CD4-positive, alpha-beta T cell (primary cell): ENCODE measurements at regions not wholly inside any gene's neighbourhood (a gene's known extent, or its start where the extent isn't known, plus 50 kb on each side); places are given as distances from the start of the nearest gene placed in this dataset.

Source experiments
- ATAC-seq: fragments of 200-7000 bp; cut with Tn5 transposase; one replicate; pipeline ENCODE4 v1.10.0; 2022; ENCODE audit warnings: mild to moderate bottlenecking; ENCODE audit not compliant: poor library complexity
- CTCF ChIA-PET: fragments of 350-600 bp; sonication (Branson Sonifier 250); formaldehyde crosslinking; loops from one replicate; lab custom pipeline; 2021; ENCODE audit warnings: antibody characterized with exemption, inconsistent platforms; lab: Charles Lee
- POLR2A ChIA-PET: fragments of 350-600 bp; sonication (Branson Sonifier 250); formaldehyde crosslinking; loops from one replicate; lab custom pipeline; 2021; ENCODE audit warnings: antibody characterized with exemption, inconsistent platforms; lab: Charles Lee
- DNase-seq, 14 experiments: peaks; one replicate each; pipeline ENCODE4 v3.0.0-alpha.2; 2013 to 2020; ENCODE audit warnings: mixed read lengths in 2 of 14
- H3K27ac ChIP-seq, 2 donors: one replicate each; pipeline versions ENCODE4 v1.5.1 to v1.7.0; 2013; ENCODE audit warnings: low read length in 2 of 2, low read depth in 1 of 2, mild to moderate bottlenecking in 1 of 2
- H3K27me3 ChIP-seq, 2 experiments: 1 replicate in 1 of 2; 2 replicates in 1 of 2; pipeline versions ENCODE4 v1.6.1 to v1.7.0; 2013; ENCODE audit warnings: low read length in 2 of 2, control low read depth in 1 of 2, mild to moderate bottlenecking in 1 of 2, moderate library complexity in 1 of 2; ENCODE audit not compliant: insufficient read depth in 2 of 2, control insufficient read depth in 1 of 2
- H3K36me3 ChIP-seq: one replicate; pipeline ENCODE4 v1.6.1; 2013; ENCODE audit warnings: low read length, control low read depth; ENCODE audit not compliant: insufficient read depth
- H3K4me1 ChIP-seq: one replicate; pipeline ENCODE4 v1.6.1; 2013; ENCODE audit warnings: low read length, control low read depth; ENCODE audit not compliant: insufficient read depth
- H3K4me3 ChIP-seq: one replicate; pipeline ENCODE4 v1.5.1; 2013; ENCODE audit warnings: mild to moderate bottlenecking, low read length, moderate library complexity
- H3K9me3 ChIP-seq, 2 experiments: 1 replicate in 1 of 2; 2 replicates in 1 of 2; pipeline versions ENCODE4 v1.6.1 to v1.7.0; 2013; ENCODE audit warnings: low read length in 2 of 2, mild to moderate bottlenecking in 2 of 2, control low read depth in 1 of 2, moderate library complexity in 1 of 2; ENCODE audit not compliant: control insufficient read depth in 1 of 2, insufficient read depth in 1 of 2
- H3K27ac Mint-ChIP-seq: one replicate; pipeline ENCODE4 v1.8.0; 2020; ENCODE audit warnings: mixed read lengths
- H3K27me3 Mint-ChIP-seq: one replicate; pipeline ENCODE4 v1.8.0; 2021; ENCODE audit warnings: mixed read lengths
- H3K36me3 Mint-ChIP-seq: one replicate; pipeline ENCODE4 v1.8.0; 2021; ENCODE audit warnings: low read depth, mixed read lengths
- H3K4me1 Mint-ChIP-seq: one replicate; pipeline ENCODE4 v1.8.0; 2021; ENCODE audit warnings: low read depth, mixed read lengths
- H3K4me3 Mint-ChIP-seq: one replicate; pipeline ENCODE4 v1.8.0; 2020; ENCODE audit warnings: mild to moderate bottlenecking, mixed read lengths
- H3K9me3 Mint-ChIP-seq: one replicate; pipeline ENCODE4 v1.8.0; 2020; ENCODE audit warnings: mixed read lengths
- intact Hi-C, 2 experiments: fragments of 100-400 bp; cut with DNase I in 1 of 2; cut with micrococcal nuclease in 1 of 2; formaldehyde crosslinking; loops; one replicate each; pipeline versions ENCODE4 v1.15.1 to v1.9.0; 2023 to 2025; cut with DNase I, micrococcal nuclease
- TF ChIP-seq, protein P1 (sequence below): fragments of 200-600 bp; IDR thresholded peaks from one replicate; pipeline ENCODE4 v1.8.0; 2022; ENCODE audit warnings: antibody characterized with exemption, mild to moderate bottlenecking

- Mint-ChIP-seq H3K27me3 (no peaks in the 10 kb centered on the region), H3K36me3 (no peaks in the 10 kb centered on the region), H3K27ac (no peak overlapping the region), H3K4me1 (no peaks in the 10 kb centered on the region), H3K9me3 (peaks cover 6% of the 10 kb centered on the region), H3K4me3 (no peak overlapping the region)
- CTCF ChIA-PET = no interaction called here
- intact Hi-C loops = no loop called here
- H3K9me3 ChIP-seq = peaks cover 0 to 7% of the 10 kb centered on the region in 2 experiments
- no peak overlapping the region for H3K27ac ChIP-seq
- no peaks in the 10 kb centered on the region for H3K36me3 ChIP-seq
- DNase-seq (no peak), ATAC-seq (no peak)
- no peaks in the 10 kb centered on the region for H3K4me1 ChIP-seq
- H3K27me3 ChIP-seq = no peaks in the 10 kb centered on the region
- TF ChIP-seq, protein P1, sequence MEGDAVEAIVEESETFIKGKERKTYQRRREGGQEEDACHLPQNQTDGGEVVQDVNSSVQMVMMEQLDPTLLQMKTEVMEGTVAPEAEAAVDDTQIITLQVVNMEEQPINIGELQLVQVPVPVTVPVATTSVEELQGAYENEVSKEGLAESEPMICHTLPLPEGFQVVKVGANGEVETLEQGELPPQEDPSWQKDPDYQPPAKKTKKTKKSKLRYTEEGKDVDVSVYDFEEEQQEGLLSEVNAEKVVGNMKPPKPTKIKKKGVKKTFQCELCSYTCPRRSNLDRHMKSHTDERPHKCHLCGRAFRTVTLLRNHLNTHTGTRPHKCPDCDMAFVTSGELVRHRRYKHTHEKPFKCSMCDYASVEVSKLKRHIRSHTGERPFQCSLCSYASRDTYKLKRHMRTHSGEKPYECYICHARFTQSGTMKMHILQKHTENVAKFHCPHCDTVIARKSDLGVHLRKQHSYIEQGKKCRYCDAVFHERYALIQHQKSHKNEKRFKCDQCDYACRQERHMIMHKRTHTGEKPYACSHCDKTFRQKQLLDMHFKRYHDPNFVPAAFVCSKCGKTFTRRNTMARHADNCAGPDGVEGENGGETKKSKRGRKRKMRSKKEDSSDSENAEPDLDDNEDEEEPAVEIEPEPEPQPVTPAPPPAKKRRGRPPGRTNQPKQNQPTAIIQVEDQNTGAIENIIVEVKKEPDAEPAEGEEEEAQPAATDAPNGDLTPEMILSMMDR = no peak
- no peak overlapping the region for H3K4me3 ChIP-seq
- POLR2A ChIA-PET = no interaction called here
These were observed 537.5 kb downstream of the BTBD3 start for GRCh38 chr20:12455148-12455547.

GRCh38 chr20:12458241-12458640 is 540.5 kb downstream of the BTBD3 start:
- no peaks in the 10 kb centered on the region for H3K36me3 Mint-ChIP-seq
- H3K9me3 Mint-ChIP-seq = peaks cover 18% of the 10 kb centered on the region
- no peak overlapping the region for H3K4me3 ChIP-seq
- ChIA-PET POLR2A (no interaction called here), CTCF (no interaction called here)
- H3K27ac Mint-ChIP-seq = no peak overlapping the region
- no peaks in the 10 kb centered on the region for H3K27me3 ChIP-seq
- H3K36me3 ChIP-seq = no peaks in the 10 kb centered on the region
- DNase-seq (no peak), ATAC-seq (no peak)
- no peak overlapping the region for H3K4me3 Mint-ChIP-seq
- TF ChIP-seq, protein P1 = no peak
- no peaks in the 10 kb centered on the region for H3K4me1 Mint-ChIP-seq
- H3K27me3 Mint-ChIP-seq = no peaks in the 10 kb centered on the region
- H3K4me1 ChIP-seq = no peaks in the 10 kb centered on the region
- intact Hi-C loops = no loop called here
- H3K27ac ChIP-seq = no peak overlapping the region
- no peaks in the 10 kb centered on the region for H3K9me3 ChIP-seq

- POLR2A ChIA-PET = no interaction called here
- no peak overlapping the region for H3K27ac Mint-ChIP-seq
These were observed 544.7 kb upstream of the SPTLC3 start for GRCh38 chr20:12464036-12464435.

More at GRCh38 chr20:12464036-12464435, 544.7 kb upstream of the SPTLC3 start:
- Histone ChIP-seq H3K27me3 (no peaks in the 10 kb centered on the region), H3K36me3 (no peaks in the 10 kb centered on the region), H3K27ac (no peak overlapping the region), H3K9me3 (no peaks in the 10 kb centered on the region), H3K4me3 (no peak overlapping the region), H3K4me1 (no peaks in the 10 kb centered on the region)
- Mint-ChIP-seq H3K9me3 (peaks cover 23% of the 10 kb centered on the region), H3K4me3 (no peak overlapping the region), H3K4me1 (no peaks in the 10 kb centered on the region), H3K36me3 (no peaks in the 10 kb centered on the region), H3K27me3 (no peaks in the 10 kb centered on the region)
- intact Hi-C loops = no loop called here
- no peak for DNase-seq
- TF ChIP-seq, protein P1 = no peak
- ATAC-seq = no peak
- CTCF ChIA-PET = no interaction called here
